D721Med (cell line): ENCODE measurements at regions not wholly inside any gene's neighbourhood (a gene's known extent, or its start where the extent isn't known, plus 50 kb on each side); places are given as distances from the start of the nearest gene placed in this dataset.

Experiments used
- DNase-seq: peaks from one replicate; pipeline ENCODE4 v3.0.0; 2011; ENCODE audit warnings: low spot score; ENCODE audit not compliant: insufficient read length
- FAIRE-seq: peaks from 2 replicates; lab custom pipeline; 2011; peaks lifted over from hg19 to GRCh38; lab: Jason Lieb, UNC
- TF ChIP-seq, protein P1 (sequence below): IDR thresholded peaks from 2 replicates; pipeline ENCODE4 v1.5.1; 2012; ENCODE audit warnings: mild to moderate bottlenecking, control low read depth; ENCODE audit not compliant: insufficient read depth; ENCODE audit errors: missing control alignments

DNA sequence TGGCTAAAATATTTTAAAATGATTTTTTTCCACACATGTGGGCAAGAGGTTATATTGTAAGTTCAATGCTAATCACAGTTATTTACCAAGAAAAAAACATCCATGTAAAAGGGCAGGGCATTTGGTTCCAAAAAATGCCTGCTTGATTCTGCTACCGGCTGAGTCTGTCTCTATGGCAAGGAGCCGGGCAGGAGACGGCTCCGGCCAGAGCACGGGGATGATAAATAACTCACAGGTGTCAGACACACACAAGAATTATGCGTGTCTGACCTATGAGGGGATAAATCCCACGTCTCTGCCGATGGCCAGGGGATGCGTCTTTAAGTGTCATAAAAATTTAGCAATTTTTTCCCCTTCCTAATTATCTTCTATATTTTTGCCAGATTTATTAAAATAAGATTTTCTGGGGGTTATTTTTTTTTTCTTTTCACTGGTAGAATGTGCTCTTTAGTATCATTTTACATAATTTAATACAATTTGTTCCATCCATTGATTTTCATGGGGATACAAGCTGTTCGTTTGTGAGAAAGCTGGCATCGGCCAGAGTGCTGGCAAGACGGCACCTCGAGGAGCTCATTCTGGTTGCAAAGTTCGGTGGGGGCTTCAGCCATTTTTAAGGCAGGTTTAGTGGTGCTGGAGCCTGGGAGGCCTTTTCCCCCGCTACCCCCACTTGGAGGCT is 253.9 kb downstream of the ZNF536 start:
- DNase-seq (no peak), FAIRE-seq (no peak)
- TF ChIP-seq, protein P1, sequence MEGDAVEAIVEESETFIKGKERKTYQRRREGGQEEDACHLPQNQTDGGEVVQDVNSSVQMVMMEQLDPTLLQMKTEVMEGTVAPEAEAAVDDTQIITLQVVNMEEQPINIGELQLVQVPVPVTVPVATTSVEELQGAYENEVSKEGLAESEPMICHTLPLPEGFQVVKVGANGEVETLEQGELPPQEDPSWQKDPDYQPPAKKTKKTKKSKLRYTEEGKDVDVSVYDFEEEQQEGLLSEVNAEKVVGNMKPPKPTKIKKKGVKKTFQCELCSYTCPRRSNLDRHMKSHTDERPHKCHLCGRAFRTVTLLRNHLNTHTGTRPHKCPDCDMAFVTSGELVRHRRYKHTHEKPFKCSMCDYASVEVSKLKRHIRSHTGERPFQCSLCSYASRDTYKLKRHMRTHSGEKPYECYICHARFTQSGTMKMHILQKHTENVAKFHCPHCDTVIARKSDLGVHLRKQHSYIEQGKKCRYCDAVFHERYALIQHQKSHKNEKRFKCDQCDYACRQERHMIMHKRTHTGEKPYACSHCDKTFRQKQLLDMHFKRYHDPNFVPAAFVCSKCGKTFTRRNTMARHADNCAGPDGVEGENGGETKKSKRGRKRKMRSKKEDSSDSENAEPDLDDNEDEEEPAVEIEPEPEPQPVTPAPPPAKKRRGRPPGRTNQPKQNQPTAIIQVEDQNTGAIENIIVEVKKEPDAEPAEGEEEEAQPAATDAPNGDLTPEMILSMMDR, result no peak

- TF ChIP-seq, protein P1, result no peak
- DNase-seq, result no peak
- FAIRE-seq, result no peak
Observed at GRCh38 chr19:30622276-30622675, 250.1 kb downstream of the ZNF536 start.

DNA sequence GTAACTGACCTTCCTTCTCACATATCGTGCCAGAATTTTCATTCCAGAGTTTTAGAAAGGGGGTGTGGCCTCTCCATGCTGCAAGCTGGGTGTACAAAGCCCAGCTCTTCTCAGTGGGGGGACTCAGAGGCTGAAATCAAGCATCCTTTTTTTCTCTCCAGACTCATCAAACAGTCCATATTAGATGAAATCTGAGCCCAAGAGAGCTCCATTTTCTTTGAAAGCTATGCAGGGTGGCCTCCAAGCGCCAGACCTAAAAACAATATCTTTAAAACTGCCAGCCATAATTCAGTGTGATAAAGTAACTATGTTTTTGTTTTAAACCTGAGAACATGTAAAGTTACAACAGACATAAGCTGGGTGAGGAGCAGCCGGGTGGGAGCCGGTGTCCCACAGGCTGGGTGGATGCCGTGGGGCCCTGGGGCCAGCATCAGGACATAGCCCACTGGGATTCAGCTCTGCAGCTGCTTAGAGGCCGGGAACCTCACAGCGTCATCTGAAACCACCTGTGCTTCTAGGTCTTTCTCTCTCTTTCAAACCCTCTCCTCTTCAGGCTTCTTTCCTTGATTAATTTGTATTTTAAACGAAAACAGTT is 249.2 kb downstream of the ZNF536 start:
- FAIRE-seq (no peak), DNase-seq (no peak)
- TF ChIP-seq, protein P1, result no peak

DNA sequence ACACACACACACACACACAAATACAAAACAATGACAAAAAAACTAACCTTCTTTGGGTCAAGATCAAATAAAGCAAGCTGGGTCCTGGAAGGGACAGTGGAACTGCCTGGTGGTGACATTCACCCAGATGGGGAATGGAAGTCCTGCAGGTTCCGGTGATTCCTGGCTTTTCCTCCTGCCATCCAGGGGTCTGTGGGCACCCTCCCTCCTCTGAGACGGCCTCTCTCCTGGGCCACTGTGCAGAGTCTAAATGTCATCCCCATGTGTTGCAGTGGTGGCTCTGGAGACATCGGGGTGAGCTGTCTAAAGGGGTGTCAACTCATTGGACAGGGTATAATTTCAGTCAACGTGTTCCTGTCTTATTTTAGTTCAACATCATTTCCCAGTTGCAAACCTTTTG is 248.2 kb downstream of the ZNF536 start:
- TF ChIP-seq, protein P1, result no peak
- FAIRE-seq (no peak), DNase-seq (no peak)

DNA sequence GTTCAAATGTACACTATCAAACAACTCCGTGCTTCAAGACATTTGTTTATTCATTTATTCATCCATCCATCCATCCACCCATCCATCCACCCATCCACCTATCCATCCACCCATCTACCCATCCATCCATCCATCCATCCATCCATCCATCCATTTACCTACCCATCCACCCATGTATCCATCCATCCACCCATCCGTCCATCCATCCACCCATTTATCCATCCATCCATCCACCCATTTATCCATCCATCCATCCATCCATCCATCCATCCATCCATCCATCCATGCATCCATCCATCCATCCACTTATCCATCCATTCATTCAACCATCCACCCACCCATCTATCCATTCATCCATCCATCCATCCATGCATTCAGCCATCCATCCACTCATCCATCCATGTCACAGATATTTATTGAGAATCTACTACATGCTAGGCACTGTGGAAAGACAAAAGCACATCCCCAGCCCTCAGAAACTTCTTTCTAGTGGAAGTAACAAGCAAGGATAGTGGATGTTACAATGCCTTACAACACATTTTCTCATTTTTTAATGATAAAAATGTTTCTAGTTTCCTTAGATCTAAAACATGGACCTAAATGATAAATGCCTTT is 237.6 kb downstream of the ZNF536 start:
- TF ChIP-seq, protein P1, result no peak
- DNase-seq (no peak), FAIRE-seq (no peak)

- DNase-seq, result no peak
- TF ChIP-seq, protein P1, result no peak
- FAIRE-seq, result no peak
Observed at GRCh38 chr19:30608471-30608870, 236.3 kb downstream of the ZNF536 start.
